HCT116 (cell line): ENCODE measurements at regions not wholly inside any gene's neighbourhood (a gene's known extent, or its start where the extent isn't known, plus 50 kb on each side); places are given as distances from the start of the nearest gene placed in this dataset.

Source experiments
- CEBPB ChIP-seq: IDR thresholded peaks from 2 replicates; pipeline ENCODE4 v1.6.1; 2012; ENCODE audit warnings: low read depth
- CTCF ChIP-seq, 3 experiments: fragments of 200-600 bp in 1 of 3; sonication (generic) in 1 of 3; IDR thresholded peaks in 2 of 3; conservative IDR thresholded peaks in 1 of 3; 2 replicates each; pipeline ENCODE4 v1.5.1; 2012 to 2017; ENCODE audit warnings: low read depth in 2 of 3, low read length in 2 of 3, antibody characterized with exemption in 1 of 3, borderline replicate concordance in 1 of 3, control low read depth in 1 of 3, mild to moderate bottlenecking in 1 of 3, mixed read lengths in 1 of 3, mixed run types in 1 of 3, moderate library complexity in 1 of 3; ENCODE audit not compliant: insufficient read depth in 1 of 3
- EZH2 ChIP-seq: fragments of 200-600 bp; sonication (generic); IDR thresholded peaks from 2 replicates; pipeline ENCODE4 v1.6.1; 2017; ENCODE audit warnings: antibody characterized with exemption, mixed run types
- EZH2phosphoT487 ChIP-seq: fragments of 200-600 bp; IDR thresholded peaks from 2 replicates; pipeline ENCODE4 v1.6.1; 2018; ENCODE audit warnings: antibody characterized with exemption, borderline replicate concordance
- MAX ChIP-seq: IDR thresholded peaks from 2 replicates; pipeline ENCODE4 v1.6.1; 2012
- POLR2AphosphoS5 ChIP-seq: IDR thresholded peaks from 2 replicates; pipeline ENCODE4 v1.6.1; 2011; ENCODE audit warnings: mild to moderate bottlenecking, low read depth, low read length, moderate library complexity
- RAD21 ChIP-seq: IDR thresholded peaks from 2 replicates; pipeline ENCODE4 v1.6.1; 2012; ENCODE audit warnings: low read depth, mild to moderate bottlenecking
- TCF7L2 ChIP-seq: IDR thresholded peaks from 2 replicates; pipeline ENCODE4 v1.7.0; 2011; ENCODE audit warnings: borderline replicate concordance, inconsistent platforms; ENCODE audit not compliant: insufficient read depth, insufficient read length; ENCODE audit errors: extremely low read depth
- YY1 ChIP-seq: IDR thresholded peaks from 2 replicates; pipeline ENCODE4 v1.6.1; 2011; ENCODE audit warnings: low read length, low read depth, moderate library complexity, mild to moderate bottlenecking; ENCODE audit not compliant: insufficient replicate concordance; ENCODE audit errors: extremely low read depth
- ZNF274 ChIP-seq: fragments of 200-500 bp; sonication (Bioruptor generic); IDR thresholded peaks from 2 replicates; pipeline ENCODE4 v1.6.1; 2014; ENCODE audit warnings: mild to moderate bottlenecking, low read depth, low read length, inconsistent platforms

GRCh38 chr1:56189946-56190805, 389.2 kb downstream of the PLPP3 start:
- TF ChIP-seq ZNF274 (no peak), POLR2AphosphoS5 (no peak), CTCF (IDR thresholded peaks at IDR 0.05 in 2 of 3, conservative IDR thresholded peaks at IDR 0.05 in 1 of 3; ENCODE audit: borderline replicate concordance in 1 of 3, insufficient read depth in 1 of 3, low read depth in 2 of 3, low read length in 2 of 3) (peak; percentile 12 to 60 (median 54); a peak in 4 of 6 replicates), EZH2phosphoT487 (no peak), TCF7L2 (no peak), EZH2 (no peak), YY1 (no peak), CEBPB (no peak), MAX (no peak), RAD21 (peak; percentile 32; the same call in 1 of the 2 replicates)
